GM21367 (cell line): ENCODE measurements at regions not wholly inside any gene's neighbourhood (a gene's known extent, or its start where the extent isn't known, plus 50 kb on each side); places are given as distances from the start of the nearest gene placed in this dataset.

Experiments used
- ATAC-seq: cut with Tn5 transposase; IDR thresholded peaks from one replicate; pipeline ENCODE4 v1.9.1; 2021; ENCODE audit not compliant: unreplicated experiment

DNA sequence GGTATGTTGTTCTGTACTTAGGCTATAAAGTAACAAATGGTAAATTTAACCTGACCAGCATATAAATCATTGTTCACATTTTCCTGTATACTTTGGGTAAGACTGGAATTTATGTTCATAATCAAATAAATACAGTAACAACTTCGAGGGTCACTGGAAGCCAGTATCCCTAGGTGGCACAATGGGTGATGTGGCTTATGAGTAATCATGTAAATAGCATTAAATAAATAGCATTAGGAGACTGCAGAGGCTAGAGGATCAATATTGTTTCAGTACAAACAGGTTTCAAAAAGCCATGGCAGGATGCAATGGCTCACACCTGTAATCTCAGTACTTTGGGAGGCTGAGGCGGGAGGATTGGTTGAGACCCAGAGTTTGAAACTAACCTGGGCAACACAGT, 690.6 kb downstream of the SLC4A3 start:
- ATAC-seq: no peak

DNA sequence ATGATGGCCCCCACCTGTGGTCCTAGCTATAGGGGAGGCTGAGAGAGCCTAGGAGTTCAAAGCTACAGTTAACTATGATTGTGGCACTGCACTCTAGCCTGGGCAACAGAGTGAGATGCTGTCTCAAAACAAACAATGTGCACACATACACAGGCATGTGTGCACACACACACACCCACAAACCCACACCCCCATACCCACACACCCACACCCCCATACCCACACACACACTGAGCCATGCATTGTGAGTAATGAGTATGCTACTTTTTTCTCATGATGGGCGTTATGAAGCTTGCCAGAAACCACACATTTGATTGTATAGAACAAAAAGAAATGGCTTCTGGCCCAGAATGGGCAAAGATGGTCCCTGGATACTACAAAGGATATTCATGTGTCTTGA, 691.1 kb downstream of the SLC4A3 start:
- no peak for ATAC-seq

DNA sequence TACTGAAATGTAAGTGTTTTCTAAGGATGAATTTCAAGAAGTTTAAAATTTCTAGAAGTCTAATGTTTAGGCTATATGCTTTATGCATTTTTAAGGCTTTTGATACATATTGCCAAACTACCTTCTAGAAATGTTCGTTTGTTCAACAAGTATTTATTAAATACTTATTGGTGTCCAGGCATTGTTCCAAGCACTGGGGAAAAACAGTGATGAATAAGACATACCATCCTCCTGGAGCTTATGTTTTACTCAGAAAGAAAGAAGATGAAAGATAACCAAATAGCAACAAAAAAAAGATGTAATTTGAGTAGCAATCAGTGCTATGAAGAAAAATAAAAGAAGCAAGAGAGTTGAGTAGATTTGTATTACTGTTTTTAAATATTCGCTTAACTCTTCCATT, 692.9 kb downstream of the SLC4A3 start:
- ATAC-seq: no peak

DNA sequence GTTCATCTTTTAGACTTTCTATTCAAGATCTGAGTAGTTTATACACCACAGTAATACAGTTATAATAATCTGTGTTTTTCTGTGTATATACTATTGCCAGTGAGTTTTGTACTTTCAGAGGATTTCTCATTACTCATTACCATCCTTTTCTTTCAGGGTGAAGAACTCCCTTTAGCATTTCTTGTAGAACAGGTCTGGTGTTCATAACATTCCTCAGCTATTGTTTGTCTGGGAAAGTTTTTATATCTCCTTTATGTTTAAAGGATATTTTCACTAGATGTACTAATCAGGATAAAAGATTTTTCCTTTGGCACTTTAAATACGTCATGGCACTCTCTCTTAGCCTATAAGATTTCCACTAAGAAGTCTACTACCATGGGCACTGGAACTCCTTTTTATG, 705.5 kb downstream of the SLC4A3 start:
- no peak for ATAC-seq

DNA sequence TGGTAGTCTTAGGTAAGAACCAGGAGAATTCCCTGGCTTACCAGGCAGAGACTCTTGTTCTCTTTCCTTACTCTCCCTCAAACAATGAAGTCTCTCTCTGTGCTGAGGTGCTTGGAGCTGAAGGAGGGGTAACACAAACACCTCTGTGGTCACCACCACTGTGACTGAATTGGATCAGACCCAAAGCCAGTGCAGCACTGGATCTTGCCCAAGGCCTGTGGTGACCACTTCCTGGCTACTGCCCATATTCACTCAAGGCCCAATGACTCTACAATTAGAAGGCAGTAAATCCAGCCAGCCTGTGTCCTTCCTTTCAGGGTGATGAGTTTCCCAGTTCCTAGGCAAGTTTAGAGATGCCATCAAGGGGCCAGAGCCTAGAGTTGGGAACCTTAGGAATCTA, 706.8 kb downstream of the SLC4A3 start:
- no peak for ATAC-seq

DNA sequence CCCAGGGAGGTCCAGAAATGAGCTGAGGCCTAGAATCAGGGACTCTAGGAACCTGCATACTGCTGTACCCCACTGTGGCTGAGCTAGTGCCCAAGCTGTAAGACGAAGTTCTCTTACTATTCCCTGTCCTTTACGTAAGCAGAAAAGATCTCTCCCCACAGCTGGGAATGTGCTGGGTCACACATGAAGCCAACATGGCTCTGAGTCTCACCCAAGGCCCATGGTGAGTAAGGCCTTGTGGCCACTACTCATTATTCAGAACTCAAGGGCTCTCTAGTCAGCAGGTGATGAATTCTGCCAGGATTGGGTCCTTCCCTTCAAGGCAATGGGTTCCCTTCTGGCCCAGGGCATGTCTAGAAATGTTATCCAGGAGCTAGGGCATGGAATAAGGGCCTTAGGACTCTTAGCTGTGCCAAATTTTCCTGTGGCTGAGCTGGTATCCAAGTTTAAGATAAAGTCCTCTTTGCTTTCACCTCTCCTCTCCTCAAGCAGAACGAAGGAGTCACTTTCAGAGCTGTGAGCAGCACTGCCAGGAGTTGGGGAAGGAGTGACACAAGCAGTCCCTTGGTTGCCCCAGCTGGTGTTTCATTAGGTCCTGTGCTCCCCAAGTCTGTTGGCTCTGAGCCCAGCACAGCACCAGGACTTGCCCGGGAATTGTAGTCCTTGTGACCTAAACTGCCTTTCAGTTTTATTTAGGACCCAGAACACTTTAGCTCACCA, 707.6 kb downstream of the SLC4A3 start:
- no peak for ATAC-seq

DNA sequence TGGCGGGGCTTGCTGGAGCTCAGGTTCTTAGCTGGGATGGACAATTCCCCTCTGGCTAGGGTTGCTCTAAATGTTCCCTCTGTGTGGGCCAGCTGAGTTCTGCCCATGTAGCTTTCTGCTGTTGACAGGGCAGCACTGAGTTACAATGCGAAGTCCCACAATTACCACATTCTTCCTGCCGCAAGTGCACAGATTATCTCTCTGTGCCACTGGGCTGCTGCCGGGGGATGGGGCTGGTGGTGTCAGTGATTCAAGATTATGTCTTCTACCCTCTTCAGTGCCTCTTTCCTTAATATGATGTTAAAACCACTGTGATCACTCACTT, 708.1 kb downstream of the SLC4A3 start:
- no peak for ATAC-seq

DNA sequence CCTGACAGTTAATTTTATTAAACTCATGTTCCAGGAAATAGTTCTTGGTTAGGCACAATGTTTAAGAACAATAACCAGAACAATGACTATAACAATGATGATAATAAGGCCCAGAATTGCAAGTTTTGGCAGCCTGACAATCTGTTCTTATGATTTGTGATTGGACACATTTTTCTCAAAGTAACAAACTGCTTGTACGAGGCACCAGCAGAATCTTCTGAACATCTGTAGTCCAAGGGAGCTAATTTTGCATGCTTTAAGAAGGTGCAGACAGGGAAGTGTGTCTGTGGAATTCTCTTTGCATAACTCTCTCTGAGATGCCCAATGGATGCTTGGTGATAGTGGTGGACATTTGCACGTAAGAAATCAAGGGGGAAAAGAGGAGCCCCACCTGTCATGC, 709.3 kb downstream of the SLC4A3 start:
- ATAC-seq: no peak

DNA sequence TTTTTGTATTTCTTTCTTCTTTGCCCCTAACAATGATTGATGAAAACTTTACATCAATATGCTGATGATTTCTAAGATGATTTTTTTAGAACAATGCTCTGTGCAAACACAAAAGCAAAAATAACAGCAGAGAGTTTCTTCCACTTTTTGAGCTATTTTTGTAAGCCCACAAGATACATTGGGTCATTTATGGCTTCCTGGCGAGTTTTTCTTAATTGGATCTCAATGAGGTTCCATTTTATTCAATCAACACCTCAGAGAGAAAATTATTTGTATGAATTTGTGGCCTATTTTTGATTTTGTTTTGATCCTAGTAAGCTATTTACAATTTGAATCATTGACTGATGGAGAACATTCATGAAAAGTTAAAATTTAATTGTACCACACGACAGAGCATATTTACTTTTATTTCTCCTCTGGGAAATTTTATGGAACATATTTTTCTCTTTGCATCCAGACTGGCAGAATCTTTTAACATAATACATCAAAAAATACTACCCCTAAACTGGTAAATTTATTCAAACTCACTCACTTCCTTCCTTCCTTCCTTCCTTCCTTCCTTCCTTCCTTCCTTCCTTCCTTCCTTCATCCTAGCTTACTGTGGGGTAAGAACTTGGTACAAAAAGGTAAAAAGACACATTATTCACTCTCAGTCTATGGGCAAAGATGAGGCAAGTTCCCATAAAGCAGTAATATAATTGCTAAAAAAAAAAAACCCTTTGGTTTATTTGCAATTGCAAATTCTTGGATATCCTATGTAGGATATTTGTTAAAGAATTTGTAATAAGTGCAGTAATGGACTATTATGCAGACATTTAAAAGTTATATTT, 710.4 kb downstream of the SLC4A3 start:
- ATAC-seq: no peak

DNA sequence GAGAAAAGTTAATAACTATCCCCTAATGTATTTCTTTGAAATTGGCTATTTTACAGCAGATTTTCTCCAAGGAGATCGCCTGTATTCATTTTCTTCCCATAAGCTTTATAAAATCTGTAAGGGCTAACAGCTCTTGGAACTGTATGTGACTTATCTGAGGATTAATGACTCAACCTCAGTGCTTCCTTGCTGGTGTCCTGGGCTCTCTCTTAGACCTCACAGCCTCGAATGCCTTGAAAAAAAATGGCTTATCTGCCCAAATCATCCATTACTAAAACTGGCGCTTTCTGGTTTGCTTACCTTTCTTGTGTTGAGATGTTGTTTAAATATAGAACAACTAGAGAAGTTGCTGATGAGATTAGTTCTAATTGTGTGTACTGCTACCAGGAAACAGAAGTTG, 713.6 kb downstream of the SLC4A3 start:
- no peak for ATAC-seq

DNA sequence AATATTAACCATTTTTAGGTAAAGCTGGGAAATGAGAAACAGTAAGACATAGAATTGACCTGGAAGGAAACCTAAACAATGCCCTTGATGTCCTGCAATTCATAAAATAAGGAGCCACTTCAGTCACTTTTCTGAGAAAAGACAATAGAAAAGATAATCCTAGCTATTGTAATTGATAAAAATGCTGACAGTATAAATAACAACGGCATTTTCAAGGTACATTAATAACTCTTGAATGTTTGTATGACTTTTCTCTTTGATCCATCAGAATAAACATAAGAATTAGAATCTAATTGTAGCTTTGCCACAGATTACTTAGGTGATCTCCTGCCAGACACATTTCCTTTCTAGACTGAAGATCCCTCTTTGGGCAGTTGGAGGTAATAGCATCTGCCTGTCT, 719.5 kb downstream of the SLC4A3 start:
- ATAC-seq: no peak

DNA sequence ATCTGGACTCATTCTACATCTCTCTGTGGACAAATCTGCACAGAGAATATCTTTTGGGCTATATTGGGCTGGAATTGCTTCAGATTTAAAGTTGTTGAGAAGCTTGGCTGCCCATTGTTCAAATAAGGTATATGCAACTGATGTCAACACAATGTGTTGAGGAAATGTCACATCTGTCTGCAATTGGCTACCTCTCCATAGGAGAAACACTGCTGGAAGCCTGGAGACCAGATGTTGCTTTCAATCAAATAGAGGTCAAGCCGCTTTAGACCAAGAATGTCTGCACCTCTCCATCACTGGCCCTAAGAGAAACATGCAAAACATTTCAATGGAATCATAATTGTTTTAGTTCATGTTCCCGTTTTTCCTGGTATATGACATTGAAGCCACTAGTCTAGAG, 720.2 kb downstream of the SLC4A3 start:
- no peak for ATAC-seq

DNA sequence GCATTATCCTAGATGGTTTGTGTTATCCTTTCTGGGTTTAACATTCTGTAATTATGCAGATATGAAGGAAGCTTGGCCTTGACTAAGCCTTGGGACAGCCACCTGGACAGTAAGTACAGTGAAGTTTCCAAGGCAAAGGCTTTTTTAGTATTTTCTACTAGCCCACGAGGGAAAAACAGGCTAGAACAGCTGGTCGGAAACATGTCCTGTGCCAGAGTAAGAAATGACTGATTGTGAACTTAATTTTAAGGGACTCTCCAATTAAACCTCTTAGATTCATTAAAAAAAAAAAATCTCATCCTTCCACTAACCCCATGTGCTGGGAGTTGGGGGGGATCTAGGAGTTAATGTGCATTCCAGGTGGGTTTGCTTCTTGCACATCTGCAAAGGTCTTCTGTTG, 720.8 kb downstream of the SLC4A3 start:
- no peak for ATAC-seq

DNA sequence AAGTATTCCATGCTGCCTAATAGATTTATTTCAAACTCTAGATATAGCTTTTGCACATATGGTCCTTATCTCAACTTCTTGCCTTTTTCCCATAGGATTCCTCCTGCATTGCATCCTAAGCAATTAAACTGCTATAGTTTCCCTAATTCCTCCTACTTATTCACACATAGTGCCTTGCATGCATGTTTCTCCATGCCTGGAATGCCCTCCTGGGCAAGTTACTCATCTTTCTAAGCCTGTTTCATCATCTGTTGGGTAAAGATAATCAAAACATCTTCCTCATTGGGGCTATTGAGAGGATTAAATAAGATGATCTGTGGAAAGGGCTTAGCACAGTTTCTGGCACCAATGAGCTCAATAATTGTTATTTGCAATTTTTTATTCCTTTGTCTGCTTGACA, 726.5 kb downstream of the SLC4A3 start:
- ATAC-seq: no peak

DNA sequence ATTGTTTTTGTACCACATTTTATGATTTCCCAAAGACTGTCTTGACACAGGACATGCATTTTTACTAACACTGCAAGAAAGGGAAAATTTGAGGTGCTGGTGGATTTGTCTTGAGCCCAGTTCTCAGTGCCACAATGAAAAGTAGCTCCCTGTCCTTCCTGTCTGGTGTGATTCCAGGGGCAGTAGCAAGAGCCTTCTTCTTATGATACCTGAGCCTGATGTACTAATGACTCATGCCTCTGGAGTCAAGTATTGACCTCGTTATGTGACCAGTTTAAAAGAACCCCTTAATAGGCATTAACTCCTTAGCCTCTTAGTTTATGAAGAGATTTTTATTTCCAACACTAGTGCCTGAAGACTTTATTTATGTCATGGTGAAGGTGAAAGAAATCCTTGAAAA, 728.6 kb downstream of the SLC4A3 start:
- ATAC-seq: no peak

DNA sequence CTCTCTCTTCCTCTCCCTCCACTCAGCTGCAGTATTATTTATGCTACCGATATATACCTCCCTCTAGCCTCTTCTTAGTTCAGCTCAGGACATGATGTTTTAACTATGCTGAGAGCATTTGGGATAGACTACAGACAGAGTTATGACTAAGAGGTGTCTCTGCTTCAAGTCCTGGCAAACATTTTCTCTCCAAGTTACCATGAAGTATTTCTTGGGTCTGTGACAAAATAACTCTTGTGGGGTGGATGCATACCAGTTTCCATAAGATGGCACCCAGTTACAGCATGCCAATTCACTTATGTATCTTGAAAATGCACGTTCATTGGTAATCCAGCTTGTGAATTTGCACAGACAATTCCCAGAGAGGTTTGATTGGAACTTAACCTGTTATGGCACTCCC, 737.6 kb downstream of the SLC4A3 start:
- ATAC-seq: no peak

DNA sequence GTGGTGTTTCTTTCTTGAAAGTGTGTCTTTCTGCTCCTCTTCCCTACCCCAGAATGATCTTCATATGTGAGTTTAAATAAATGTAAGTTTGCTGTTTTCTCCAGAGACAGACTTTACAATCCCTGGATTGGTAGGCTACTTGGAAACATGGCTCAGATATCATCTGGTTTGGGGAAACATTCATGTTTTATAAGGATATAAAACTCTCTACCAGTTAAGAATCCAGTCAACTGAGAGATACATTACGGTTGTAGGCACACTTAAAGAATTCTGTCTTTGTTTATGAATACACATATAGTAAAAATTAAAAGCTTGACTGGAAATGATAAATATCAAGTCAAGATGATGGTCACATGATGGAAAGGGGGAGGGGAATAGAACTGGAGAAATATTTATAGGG, 739.3 kb downstream of the SLC4A3 start:
- no peak for ATAC-seq

DNA sequence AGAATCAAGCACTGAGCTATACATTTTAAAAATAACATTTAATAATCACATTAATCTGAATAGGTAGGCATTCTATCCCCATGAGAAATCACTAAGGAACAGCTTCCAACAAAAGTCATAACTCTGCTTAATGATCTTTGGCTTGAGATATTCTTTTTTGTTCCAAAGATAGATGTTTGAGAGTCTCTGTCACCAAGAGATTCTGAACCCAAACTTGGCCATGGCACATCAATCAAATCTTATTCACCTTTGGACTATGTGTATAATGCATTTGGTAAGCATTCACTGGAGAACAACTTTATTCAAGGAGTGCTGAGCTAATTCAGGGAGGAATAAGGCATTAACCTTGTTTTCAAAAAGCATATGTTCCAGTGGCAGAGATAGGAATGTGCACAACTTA, 743.3 kb downstream of the SLC4A3 start:
- ATAC-seq: no peak

DNA sequence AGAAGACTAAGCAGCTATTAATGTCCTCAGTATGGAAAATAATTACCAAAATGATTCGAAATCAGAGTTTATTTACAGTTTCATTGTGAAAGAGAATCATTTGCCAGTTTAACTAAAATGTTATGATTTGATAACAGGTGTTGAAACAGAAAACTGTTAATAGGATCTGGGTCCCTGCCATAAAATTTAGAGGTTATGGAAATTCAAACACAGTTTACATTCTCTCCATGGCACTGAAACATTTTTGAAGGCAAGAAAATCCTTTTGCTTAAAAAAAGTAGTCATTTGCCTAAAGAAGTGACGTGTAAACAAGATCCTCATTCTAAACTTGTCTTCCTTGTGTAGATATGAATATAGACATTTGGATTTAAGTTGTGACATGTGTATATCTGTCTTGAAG, 743.8 kb downstream of the SLC4A3 start:
- ATAC-seq: no peak

DNA sequence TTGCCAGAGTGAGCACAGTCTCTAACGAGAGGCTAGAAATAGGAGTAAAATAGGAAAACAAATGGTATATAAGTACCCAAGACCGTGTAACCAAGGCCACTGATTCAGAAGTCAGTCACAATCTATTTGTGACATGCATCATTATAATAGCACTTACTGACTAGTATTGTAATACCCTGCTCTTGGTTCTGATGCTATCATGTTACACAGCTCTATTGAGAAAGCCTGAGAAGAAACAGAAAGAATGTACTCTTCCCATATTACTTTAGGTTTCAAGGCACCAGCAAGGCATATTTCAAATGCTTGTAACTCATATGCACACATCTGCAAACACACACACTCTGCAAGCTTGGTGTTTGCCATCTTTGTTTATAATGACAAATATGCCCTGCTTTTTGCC, 746.4 kb downstream of the SLC4A3 start:
- no peak for ATAC-seq

DNA sequence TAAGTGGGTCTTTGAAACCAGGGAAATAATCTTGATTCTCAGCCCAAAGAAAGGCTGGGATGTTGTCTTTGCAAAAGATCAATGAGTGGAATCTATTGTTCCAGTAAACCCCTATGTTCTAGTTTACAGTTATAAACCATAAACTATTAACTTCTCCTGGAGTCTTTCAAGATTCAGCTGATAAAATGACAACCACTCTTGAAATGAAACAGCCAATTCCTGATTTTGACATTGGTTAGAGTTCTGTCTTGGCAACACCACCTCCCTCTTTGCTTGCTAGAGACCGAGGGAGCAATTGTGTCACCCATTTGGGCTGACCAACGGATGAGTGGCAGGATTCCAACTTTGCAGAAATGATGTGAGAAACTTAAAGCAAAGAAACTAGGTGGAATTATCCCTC, 746.9 kb downstream of the SLC4A3 start:
- no peak for ATAC-seq

DNA sequence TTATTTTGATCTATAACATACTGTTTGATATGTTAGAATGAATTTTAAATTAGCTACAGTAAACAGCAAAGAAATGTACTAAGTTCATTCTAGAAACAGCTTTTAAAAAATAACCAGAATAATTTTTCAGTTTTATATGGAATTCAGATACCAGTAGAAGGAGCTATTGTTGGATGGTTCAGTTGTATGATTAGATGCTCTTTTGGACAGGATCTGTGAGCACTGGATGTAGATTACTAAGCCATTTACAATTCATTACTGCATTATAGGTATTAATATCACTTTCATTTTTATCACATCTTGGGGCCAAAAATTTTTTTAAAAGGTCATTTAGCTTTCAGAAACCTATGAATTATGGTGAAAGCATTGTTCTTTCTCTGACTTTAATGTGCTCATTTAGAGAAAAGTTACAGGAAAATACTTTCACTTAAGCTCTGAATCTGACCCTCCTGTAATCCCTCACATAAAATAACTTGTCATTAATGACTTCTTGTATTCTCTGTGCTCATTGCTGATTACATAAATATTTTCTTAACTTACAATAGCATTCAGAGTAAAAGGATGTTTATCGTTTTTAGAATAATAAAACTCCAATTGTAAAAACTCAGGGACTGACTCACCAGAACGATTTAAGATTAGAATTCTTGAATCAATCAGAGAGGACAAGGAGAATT, 750.2 kb downstream of the SLC4A3 start:
- no peak for ATAC-seq
